Transverse colon (tissue), 4 donors: ENCODE measurements at regions not wholly inside any gene's neighbourhood (a gene's known extent, or its start where the extent isn't known, plus 50 kb on each side); places are given as distances from the start of the nearest gene placed in this dataset.

ENCODE experiments used
- DNase-seq: peaks from one replicate; pipeline ENCODE4 v3.0.0-alpha.2; 2019
- H3K27ac ChIP-seq, 4 donors: fragments of 200-600 bp; sonication (generic); 2 replicates each; pipeline ENCODE4 v1.5.1; 2016 to 2018; ENCODE audit warnings: inconsistent platforms in 4 of 4
- H3K27me3 ChIP-seq: fragments of 200-600 bp; sonication (generic); 2 replicates; pipeline ENCODE4 v1.5.1; 2017; ENCODE audit warnings: inconsistent platforms
- H3K36me3 ChIP-seq, 4 donors: fragments of 200-600 bp; sonication (generic); 2 replicates each; pipeline ENCODE4 v1.5.1; 2017 to 2019; ENCODE audit warnings: inconsistent platforms in 4 of 4
- H3K4me1 ChIP-seq, 4 donors: fragments of 200-600 bp; sonication (generic); 2 replicates each; pipeline ENCODE4 v1.5.1; 2017 to 2020; ENCODE audit warnings: inconsistent platforms in 4 of 4
- H3K4me3 ChIP-seq, 4 donors: fragments of 200-600 bp; sonication (generic); 1 replicate in 1 of 4; 2 replicates in 3 of 4; pipeline versions ENCODE4 v1.5.1 to v1.6.1; 2017 to 2019; ENCODE audit warnings: inconsistent platforms in 4 of 4
- H3K9me3 ChIP-seq, 2 donors: fragments of 200-600 bp; sonication (generic); 2 replicates each; pipeline ENCODE4 v1.5.1; 2017 to 2019; ENCODE audit warnings: inconsistent platforms in 2 of 2
- EP300 ChIP-seq: sonication (generic); formaldehyde crosslinking; IDR thresholded peaks from one replicate; pipeline ENCODE4 v1.6.1; 2017; ENCODE audit warnings: antibody characterized with exemption, low read depth
- POLR2A ChIP-seq: fragments of 450-650 bp; IDR thresholded peaks from one replicate; pipeline ENCODE4 v1.6.1; 2016; ENCODE audit warnings: antibody characterized with exemption, mild to moderate bottlenecking, moderate library complexity
- POLR2AphosphoS5 ChIP-seq, 3 donors: sonication (generic); formaldehyde crosslinking; IDR thresholded peaks; one replicate each; pipeline ENCODE4 v1.6.1; 2016; ENCODE audit warnings: antibody characterized with exemption in 3 of 3
- WGBS, 2 donors: methylation state at CpG; one replicate each; pipeline ENCODE4 v1.1.5; 2018; ENCODE audit warnings: low coverage in 1 of 2; 5-methylcytosine and 5-hydroxymethylcytosine counted together
- in situ Hi-C, 4 donors: fragments of 200-750 bp; cut with MboI; loops; one replicate each; pipeline versions ENCODE4 v1.15.0 to v1.15.1; 2017; ENCODE audit warnings: low sequenced_read_pairs in 3 of 4, low pct_ligation_motif_present in 1 of 4, low pct_unique_long_range_greater_than_20kb in 1 of 4
- intact Hi-C: fragments of 100-400 bp; cut with DNase I; formaldehyde crosslinking; loops from one replicate; pipeline ENCODE4 v1.15.1; 2023; ENCODE audit warnings: low total_unique reads
- TF ChIP-seq, protein P1 (sequence below), 5 experiments: fragments of 200-600 bp in 3 of 5; fragments of 450-650 bp in 2 of 5; sonication (generic) in 3 of 5; IDR thresholded peaks; 1 replicate in 2 of 5; 2 replicates in 3 of 5; pipeline ENCODE4 v1.5.1; 2016 to 2017; ENCODE audit warnings: antibody characterized with exemption in 5 of 5, inconsistent platforms in 3 of 5, mild to moderate bottlenecking in 2 of 5, moderate library complexity in 1 of 5

DNA sequence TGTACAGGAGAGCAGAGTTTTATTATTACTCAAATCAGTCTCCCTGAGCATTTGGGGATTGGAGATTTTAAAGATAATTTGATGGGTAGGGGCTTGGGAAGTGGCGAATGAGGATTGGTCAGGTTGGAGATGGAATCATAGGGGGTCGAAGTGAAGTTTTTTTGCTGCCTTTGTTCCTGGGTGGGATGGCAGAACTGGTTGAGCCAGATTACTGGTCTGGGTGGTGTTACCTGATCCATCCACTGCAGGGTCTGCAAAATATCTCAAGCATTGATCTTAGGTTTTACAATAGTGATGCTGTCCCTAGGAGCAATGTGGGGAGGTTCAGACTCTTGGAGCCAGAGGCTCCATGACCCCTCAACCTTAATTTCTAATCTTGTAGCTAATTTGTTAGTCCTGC is 108.8 kb downstream of the BACH1 start:
- H3K36me3 ChIP-seq: no peaks in the 10 kb centered on the region
- TF ChIP-seq, protein P1, sequence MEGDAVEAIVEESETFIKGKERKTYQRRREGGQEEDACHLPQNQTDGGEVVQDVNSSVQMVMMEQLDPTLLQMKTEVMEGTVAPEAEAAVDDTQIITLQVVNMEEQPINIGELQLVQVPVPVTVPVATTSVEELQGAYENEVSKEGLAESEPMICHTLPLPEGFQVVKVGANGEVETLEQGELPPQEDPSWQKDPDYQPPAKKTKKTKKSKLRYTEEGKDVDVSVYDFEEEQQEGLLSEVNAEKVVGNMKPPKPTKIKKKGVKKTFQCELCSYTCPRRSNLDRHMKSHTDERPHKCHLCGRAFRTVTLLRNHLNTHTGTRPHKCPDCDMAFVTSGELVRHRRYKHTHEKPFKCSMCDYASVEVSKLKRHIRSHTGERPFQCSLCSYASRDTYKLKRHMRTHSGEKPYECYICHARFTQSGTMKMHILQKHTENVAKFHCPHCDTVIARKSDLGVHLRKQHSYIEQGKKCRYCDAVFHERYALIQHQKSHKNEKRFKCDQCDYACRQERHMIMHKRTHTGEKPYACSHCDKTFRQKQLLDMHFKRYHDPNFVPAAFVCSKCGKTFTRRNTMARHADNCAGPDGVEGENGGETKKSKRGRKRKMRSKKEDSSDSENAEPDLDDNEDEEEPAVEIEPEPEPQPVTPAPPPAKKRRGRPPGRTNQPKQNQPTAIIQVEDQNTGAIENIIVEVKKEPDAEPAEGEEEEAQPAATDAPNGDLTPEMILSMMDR (IDR thresholded peaks at IDR 0.05): no peak
- no peak for TF ChIP-seq POLR2A
- no peak for TF ChIP-seq POLR2AphosphoS5 (IDR thresholded peaks at IDR 0.05)
- no peak for TF ChIP-seq EP300
- H3K4me3 ChIP-seq: no peak overlapping the region
- no peaks in the 10 kb centered on the region for H3K27me3 ChIP-seq
- in situ Hi-C loops: no loop called here
- H3K9me3 ChIP-seq: no peaks in the 10 kb centered on the region
- no peaks in the 10 kb centered on the region for H3K4me1 ChIP-seq
- intact Hi-C loops: no loop called here
- no peak for DNase-seq
- 93% methylated on average over 2 of the region's 2 CpGs; no CpG with 5 or more reads in 1 of the 2 donors for WGBS, 2 donors
- no peak overlapping the region for H3K27ac ChIP-seq

DNA sequence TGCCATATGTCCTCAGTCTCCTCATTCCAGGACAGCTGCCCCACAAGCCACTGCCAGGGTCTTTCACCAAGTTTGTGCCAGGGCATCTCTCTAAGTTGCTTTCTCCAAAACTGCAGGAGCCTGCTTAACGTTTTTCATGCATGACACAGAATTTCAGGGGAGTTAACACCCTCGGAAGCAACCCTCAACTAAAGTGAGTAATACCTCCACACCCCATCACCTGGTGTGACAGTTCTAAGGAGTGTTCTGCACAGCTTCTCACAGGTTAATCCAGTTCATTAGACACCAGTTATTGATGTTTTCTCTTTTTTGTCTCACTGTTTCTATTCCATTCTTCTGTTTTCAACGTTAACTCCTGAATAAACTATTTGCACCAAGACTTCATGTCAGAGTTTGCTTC is 115.0 kb downstream of the BACH1 start:
- DNase-seq: no peak
- Histone ChIP-seq H3K27me3 (no peaks in the 10 kb centered on the region), H3K4me1 (no peaks in the 10 kb centered on the region), H3K27ac (no peak overlapping the region), H3K36me3 (no peaks in the 10 kb centered on the region), H3K9me3 (no peaks in the 10 kb centered on the region), H3K4me3 (no peak overlapping the region)
- in situ Hi-C loops: no loop called here
- no peak for TF ChIP-seq EP300
- no peak for TF ChIP-seq POLR2AphosphoS5 (IDR thresholded peaks at IDR 0.05)
- no peak for TF ChIP-seq POLR2A
- TF ChIP-seq, protein P1 (IDR thresholded peaks at IDR 0.05): no peak
- intact Hi-C loops: no loop called here
- 75% methylated on average over 2 to 3 of the region's 3 CpGs for WGBS, 2 donors

DNA sequence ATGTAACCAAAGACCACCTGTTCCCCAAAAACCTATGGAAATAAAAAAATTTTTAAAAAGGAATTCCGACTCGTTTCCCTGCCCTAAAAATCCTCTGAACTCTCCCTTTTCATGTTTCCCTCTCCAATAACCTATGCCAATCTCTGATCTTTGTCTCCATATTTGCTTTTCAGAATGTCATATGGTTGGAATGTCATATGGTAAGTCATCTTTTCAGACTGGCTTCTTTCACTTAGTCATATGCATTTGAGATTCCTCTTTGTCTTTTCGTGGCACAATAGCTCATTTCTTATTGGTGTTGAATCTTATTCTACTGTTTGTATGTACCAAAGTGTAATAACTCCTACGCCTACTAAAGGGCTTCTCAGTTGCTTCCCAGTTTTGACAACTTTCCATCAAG is 117.5 kb downstream of the BACH1 start:
- no peak for TF ChIP-seq POLR2A
- TF ChIP-seq EP300: no peak
- TF ChIP-seq POLR2AphosphoS5 (IDR thresholded peaks at IDR 0.05): no peak
- TF ChIP-seq, protein P1 (IDR thresholded peaks at IDR 0.05): no peak
- 89 to 98% methylated on average over 4 of the region's 4 CpGs for WGBS, 2 donors
- H3K36me3 ChIP-seq: no peaks in the 10 kb centered on the region
- H3K4me3 ChIP-seq: no peak overlapping the region
- no peaks in the 10 kb centered on the region for H3K27me3 ChIP-seq
- intact Hi-C loops (no loop called here), in situ Hi-C loops (no loop called here)
- no peaks in the 10 kb centered on the region for H3K9me3 ChIP-seq
- H3K4me1 ChIP-seq: no peaks in the 10 kb centered on the region
- no peak overlapping the region for H3K27ac ChIP-seq
- no peak for DNase-seq

DNA sequence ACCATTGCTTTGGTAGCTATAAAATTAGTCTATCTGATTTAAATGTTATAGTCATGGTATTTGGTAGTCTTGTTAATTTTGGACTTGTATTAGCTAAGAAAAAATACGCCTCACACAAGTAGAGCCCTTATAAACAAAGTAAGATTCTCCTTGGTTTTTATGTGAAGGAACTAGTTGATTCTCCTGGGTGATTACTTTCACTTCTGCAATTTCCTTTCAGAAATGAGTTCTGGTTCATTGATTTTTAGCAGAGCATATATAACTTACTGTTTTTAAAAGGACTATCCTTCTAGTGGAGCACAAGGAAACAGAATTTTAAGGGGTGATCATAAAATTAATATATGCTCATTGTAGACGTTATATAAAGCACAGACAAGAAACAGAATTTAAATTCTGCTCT is 120.1 kb downstream of the BACH1 start:
- Histone ChIP-seq H3K27ac (no peak overlapping the region), H3K36me3 (no peaks in the 10 kb centered on the region), H3K27me3 (no peaks in the 10 kb centered on the region), H3K4me1 (no peaks in the 10 kb centered on the region), H3K9me3 (no peaks in the 10 kb centered on the region), H3K4me3 (no peak overlapping the region)
- no peak for TF ChIP-seq POLR2AphosphoS5 (IDR thresholded peaks at IDR 0.05)
- no peak for TF ChIP-seq EP300
- TF ChIP-seq, protein P1 (IDR thresholded peaks at IDR 0.05): no peak
- TF ChIP-seq POLR2A: no peak
- intact Hi-C loops (no loop called here), in situ Hi-C loops (no loop called here)
- 62 to 82% methylated on average over 2 of the region's 2 CpGs for WGBS, 2 donors
- no peak for DNase-seq
